Hematopoietic multipotent progenitor cell (in vitro differentiated cells): ENCODE measurements at regions not wholly inside any gene's neighbourhood (a gene's known extent, or its start where the extent isn't known, plus 50 kb on each side); places are given as distances from the start of the nearest gene placed in this dataset.

ENCODE experiments used
- DNase-seq, 3 donors: peaks; one replicate each; pipeline ENCODE4 v3.0.0-alpha.2; 2011 to 2015; ENCODE audit warnings: low read depth in 2 of 3, low spot score in 2 of 3

DNA sequence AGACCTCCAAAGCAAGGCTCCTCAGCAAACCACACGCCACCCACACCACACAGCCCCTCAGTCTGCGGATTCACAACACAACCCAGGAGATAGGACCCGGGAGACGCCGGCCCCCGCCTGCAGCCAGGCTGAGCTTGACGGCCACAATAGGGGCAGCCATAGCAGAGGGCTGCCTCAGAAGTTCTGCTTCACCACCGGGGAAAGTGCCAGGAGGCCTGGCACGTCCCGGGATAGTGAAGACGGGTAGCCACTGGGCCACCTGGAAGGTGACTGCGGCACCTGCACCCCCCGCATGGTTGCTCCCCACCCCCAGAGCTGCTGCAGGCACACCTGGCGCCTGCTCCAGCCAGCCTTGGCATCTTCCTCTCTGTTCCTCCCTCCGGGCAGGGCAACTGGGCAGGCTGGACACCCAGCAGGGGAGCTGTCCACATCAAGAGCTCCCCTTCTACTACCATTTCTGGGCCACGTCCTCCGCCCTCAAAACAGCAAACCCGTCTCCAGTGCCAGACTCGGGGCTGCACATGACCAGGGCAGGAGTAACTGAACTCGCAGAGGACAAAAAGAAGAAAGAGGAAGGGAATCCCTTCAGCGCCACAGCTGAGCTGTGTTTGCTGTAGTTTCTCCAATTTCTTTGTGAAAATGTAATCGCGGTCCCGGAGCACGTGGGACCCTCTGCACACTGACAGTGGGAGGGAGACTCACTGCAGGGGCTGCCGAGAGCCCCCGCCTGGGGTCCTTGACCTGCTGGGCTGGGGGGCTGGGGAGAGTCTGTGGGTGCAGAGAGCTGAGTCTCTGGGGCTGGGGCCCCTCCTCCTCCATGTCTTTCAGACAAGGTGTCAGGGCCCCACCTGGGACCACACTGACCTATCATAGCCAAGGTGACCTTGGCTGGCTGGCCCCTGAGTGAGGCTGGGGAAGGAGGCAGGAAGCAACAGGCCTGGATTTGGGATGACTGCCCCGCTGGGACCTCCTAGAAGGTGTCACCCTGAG lies 74.2 kb upstream of the C14orf180 start:
- DNase-seq = no peak

DNA sequence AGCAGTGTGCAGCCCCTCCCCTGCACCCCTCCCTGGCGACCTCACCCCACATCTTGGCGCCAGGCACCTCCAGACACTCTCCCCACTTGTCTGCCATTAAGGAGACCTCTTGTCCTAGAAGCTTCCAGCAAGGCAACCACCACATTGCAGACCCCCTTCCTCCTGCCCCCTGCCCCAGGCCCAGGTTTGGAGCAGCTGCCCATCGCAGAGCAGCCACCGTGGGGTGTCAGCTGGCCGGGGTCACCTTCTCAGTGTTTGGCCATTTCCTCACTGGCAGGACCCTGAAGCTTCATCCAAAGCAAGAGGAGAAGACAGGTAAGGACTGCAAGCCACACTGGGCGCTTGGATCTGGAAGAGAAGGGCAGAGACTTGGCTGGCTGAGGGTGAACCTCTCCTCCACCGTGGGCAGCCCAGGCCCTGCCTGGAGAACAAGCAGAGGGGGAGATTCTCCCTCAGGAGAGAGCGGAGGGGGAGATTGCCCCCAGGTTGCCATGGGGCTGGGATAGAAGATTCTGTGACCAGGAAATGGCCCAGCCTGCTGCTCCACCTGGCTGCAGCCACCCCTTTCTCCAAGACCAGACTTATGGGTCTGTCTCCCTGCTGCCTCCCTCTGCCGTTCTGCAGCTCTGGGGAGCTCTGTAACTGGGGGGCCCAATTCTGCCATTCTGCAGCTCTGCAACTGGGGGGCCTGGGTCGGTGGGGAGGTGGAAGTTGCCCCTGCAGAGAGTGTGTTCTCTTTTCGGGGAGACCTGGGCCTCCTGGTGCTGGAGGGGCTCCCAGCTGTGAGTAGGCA lies 72.9 kb upstream of the C14orf180 start:
- no peak for DNase-seq

DNA sequence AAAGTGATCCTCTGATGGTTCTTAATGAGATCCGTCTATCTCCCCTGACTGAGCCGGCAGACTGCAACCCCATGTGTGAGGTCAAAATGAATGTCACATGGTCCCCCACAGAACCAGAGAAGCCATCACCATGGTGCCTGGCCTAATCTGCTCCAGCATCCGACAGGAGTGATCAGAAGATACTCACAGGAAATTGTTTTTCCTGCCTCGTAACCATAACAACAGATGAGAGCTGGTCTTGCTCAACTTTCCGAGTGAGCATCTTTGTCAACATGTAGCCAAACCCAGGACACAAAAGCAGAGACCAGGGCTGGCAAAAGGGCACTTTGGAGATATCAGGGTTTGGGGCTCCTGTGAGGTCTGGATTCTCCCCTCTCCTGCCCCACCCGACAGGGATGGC lies 72.1 kb upstream of the C14orf180 start:
- no peak for DNase-seq

DNA sequence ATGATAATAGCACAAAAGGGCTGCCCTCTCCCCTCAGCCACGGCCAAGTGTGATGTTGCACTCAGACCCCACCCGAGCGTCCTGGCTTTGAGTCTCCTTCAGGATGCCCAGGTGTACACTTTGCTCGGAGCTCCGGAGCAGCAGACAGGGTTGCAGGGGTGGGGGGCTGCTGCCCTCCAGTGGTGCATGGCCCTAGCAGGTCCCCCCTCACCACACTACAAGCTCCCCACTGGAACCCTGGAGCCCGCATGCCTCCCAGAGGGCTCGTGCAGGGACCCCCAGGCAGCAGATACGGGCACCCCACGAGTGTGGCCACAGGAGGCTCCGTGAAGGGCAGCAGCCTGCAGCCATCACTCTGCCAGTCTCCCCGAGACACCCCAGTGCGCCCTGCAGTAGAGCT lies 69.9 kb upstream of the C14orf180 start:
- DNase-seq = no peak

DNA sequence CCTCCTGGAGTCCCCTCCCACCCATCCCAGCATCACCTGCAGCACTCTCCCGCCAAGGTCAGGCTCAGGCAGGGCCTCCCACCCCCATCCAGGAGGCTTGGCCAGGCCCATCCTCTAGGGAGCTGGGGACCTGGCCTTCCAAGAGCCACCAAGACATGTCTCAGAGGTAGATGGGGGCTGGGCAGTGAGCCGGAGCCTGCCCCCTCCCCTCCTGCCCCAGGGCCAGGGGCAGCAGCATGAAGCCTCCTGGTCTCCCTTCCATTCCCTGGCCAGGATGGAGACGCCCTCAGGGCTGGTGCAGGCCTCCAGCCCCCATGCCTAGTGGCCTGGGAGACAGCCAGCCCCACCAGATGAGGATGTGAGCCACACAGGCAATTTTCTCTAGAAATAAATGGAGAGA lies 69.3 kb upstream of the C14orf180 start:
- no peak for DNase-seq

DNA sequence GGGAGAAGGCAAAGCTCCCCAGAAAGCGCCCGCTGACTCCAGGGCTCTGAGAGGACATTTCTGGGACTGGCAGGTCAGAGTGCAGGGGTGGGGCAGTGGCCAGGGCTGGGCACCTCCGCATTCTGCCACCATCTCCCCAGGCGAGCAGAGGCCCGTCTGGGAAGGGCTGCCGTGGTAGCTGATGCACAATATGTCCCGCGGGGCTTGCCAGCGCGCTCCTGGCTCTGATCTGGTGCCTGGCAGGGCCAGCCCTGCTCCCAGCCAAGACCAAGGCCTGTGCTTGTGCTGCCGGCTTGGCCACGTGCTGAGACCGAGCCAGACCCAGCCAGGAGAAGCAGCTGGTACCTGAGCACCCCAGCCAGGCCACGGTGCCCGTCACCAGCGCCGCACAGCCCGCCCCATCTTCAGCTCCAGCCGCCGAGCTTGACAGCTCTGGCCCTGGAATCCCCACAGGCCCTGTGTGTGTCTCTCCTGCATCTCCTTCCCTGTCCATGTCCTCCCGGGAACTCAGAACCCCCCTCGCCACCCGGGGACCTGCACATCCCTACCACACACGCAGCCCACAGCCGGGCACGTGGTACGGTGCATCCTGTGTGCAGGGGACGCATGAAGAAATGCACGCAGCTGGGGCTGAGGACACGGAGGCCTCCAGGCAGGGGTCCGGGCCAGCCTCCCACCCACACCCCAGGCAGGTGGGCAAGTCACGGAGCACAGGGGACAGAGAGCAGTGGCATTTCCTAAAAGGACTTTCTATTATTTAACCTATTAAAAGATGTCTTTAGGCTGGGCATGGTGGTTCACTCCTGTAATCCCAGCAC lies 68.6 kb upstream of the C14orf180 start:
- no peak for DNase-seq

DNA sequence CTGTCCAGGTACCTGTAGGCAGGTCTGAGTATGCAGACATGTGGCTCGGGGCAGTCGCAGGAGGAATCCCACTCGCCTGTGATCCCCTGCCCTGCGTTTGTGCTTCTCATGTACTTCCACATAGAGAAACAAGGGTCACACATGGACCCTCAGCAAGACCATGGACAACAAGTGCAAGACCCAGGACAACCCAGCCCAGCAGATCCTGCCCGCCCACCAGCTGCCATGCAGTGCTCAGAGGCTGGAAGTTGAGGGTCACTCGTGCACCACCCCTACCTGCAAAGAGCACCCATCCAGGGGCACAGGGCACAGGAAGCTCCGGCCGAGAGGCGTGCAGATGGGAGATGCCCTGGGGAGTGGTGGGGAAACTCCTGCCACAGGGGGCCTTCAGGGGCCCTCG lies 67.5 kb upstream of the C14orf180 start:
- DNase-seq = no peak

DNA sequence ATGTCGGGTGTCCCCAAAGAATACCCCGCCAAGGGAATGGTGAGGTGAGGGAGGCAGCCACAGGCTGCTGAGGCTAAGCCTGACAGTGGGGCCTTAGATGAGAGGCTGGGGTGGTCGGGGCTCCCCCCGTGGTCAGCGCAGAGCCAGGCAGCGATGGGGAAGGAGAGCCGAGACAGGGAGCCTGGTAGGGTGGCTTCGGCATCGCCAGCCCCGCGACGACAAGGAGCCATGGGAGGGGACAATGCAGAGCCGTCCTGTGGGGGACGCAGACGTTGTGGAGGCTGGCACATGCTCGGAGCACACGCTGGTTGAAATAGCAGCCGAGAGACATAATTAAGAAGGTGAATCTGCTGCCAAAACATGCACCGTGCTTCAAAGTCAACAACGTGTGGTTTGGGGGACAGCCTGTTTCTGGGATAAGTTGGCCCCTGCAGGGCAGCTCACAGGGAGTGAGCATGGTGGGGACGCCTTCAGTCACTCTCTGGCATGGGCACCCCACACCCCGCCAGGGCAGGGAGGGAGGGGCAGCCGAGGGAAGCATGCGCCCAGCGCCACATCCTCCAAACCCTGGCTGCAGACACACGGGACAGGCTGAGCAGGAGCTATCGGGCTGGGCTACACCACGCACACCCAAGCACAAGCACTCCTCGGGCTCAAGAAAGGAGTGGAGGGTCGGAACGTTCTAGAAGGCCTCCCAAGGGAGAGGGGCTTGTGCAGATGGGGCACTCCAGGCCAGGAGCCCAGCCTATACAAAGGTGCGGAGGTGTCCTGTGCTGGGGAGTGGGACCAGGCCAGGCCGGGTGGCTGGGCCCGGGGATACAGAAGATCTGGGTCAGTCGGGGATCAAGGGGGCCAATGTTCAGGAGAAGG lies 66.6 kb upstream of the C14orf180 start:
- no peak for DNase-seq

DNA sequence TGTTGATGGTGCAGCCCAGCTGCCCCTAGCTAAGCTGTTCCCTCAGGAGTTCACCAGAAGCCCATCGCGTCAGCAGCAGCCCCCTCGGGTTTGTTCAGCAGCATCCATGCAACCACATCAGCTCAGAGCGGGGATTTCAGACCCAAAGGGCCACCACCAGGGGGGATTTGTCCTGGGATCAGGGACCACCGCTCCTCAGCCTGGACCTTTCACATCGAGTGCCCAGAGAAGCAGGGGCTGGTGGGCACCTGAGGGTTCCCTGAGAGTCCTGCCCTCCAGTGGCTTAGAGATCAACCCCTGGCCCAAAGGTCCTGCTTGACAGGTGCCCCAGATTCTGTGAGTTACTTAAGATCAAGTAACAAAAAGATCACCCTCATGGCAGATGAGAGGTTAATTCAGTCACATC lies 65.9 kb upstream of the C14orf180 start:
- no peak for DNase-seq

DNA sequence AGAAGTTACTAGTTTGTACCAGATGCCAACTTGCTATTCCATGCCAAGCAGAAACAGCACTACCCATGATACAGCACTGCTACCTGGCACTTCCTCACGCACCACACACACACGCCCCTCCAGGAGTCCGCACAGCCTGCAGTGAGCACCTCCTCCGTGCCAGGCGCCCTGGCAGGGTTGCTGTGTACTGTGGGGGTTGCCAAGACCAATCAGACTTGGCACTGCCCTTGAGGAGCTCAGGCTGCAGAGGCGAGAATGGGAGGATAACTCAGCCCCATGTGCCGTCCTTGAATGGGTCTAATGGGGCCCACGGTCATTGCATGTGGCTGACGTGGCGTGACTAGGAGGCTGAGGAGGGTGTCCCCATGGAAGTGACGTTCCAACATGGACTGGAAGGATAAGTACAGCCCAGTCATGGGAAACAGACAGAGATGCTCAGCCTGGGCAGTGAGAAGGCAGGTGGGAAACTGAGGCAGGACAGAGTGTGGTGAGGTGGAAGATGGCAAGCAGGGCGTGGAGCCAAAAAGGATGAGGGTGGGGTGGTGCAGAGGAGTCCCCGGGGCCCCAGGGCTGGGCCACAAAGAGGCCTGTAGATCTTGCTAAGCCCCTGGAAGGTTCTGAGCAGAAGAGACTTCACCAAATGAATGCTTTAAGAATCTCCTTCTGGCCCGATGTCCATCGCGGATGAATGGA lies 65.3 kb upstream of the C14orf180 start:
- no peak for DNase-seq

DNA sequence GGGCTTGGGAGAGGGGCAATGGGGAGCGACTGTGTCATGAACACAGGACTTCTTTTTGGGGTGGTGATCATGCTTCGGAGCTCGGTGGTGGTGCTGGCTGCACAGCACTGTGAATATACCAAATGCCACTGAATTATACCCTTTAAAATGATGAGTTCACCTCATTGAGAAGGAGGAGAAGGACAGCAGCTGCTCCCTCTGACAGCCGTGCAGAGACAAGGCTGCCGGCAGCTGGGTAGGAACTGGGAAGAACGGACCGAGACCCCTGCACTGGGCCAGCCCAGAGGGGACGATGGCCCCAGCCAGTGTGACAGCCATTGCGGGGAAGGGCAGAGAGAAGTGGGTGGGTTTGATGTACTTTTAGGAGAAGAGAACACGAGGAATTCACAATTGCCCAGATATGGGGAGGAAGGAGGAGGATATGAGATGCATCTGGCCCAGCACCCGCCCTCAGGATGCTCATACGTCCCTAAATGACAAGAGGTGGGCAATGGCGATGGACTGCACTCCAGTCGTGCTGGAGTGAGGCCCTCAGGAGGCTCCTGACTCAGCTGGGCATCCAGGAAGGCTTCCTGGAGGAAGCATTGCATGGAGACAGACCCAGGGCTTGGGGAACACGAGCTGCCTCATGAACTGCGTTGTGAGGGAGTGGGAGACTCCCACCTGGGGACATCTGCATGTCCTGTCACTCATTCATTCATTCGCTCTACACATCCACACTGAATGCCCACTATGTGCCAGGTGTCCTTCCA lies 64.3 kb upstream of the C14orf180 start:
- no peak for DNase-seq

DNA sequence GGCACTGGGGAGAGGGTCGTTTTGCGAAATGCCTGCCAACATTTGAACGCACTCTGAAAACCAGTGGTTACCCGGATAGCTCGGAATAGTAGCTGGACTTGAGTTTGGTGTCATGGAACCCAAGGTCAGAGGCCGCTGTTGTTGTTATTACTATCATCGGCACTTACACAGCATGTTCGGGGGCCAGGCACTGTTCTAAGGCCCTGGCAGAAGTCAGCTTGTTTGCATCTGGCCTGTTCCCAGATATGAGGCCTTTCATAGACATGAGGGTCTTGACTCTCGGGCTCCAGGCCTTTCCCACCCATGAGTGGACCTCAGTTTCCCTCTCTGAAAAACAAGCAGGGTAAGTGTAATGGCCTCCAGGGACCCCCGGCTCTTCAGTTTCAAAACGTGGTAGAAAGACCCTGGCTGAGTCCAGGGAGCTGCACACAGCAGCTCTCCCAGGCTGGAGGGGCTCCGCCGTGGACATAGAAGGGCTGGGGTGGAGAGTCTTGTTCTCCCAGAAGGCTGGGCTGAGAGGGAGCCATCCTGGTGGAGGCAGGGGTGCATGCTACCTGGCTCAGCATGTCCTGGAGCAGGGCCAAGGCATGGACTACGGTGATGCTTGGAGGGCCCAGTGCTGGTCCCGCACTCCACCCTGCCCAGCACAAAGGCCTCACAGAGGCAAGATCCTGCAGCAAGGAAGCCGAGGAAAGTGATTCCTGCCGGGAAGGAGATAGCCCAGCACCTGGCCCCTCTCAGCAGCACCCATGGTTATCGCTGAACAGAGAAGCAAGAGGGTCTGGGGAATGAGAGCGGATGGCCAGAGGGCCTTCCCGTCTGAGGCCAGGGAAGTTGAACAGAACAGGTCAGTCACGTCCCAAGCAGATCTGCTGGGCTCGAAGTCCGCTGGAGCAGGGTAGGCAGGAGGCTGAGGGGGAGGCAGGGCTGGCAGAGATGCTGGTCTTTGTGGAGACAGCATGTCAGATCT lies 63.5 kb upstream of the C14orf180 start:
- no peak for DNase-seq

DNA sequence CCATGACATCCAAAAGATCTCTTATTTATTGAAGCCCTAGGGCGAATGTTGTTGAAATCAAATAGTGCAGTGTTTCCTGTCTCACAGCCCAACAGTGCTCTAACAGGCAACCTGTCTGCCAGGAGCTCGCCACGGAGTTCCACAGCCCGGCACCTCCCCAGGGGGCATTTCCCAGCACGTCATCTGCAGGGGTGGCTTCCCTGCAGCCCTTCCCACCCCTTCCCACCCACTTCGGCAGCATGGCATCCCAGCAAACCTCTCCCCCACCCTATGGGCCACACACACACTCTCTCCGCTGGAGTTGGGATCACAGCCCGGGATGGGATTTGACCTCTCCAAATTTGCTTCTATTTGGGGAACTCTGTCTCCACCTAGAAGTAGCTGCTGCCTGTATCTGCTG lies 62.7 kb upstream of the C14orf180 start:
- no peak for DNase-seq

DNA sequence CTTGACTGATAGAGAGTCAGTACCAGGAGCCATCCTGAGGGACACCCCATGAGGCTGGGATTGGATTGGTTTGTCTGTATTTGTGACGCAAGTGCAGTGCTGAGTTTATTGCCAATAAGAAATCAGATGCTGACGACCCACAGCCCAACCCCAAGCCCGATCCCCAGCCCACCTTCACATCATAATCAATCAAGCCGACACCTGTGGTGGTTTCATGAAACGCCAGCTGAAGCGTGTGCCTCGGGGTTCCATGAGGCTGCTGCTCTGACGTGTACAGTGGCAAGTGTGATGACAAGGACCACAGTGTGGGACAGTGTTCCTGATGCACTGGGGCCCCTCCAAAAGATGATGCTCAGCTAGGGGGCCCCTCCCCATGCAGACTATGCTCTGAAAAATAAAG lies 62.1 kb upstream of the C14orf180 start:
- no peak for DNase-seq

DNA sequence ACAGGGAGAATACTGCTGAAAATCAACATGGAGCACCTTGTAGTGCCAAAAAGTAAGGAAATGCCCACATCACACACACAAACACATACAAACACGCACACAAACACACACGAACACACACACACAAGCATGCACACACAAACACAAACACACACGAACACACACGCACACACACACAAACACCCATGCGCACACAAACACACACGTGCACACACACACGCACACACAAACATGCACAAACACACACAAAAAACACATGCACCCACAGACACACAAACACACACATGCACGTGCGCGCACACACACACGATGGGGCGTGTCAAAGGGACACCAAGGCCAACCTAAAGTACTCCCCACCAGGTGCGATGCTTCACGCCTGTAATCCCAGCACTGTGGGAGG lies 61.7 kb upstream of the C14orf180 start:
- DNase-seq = no peak

DNA sequence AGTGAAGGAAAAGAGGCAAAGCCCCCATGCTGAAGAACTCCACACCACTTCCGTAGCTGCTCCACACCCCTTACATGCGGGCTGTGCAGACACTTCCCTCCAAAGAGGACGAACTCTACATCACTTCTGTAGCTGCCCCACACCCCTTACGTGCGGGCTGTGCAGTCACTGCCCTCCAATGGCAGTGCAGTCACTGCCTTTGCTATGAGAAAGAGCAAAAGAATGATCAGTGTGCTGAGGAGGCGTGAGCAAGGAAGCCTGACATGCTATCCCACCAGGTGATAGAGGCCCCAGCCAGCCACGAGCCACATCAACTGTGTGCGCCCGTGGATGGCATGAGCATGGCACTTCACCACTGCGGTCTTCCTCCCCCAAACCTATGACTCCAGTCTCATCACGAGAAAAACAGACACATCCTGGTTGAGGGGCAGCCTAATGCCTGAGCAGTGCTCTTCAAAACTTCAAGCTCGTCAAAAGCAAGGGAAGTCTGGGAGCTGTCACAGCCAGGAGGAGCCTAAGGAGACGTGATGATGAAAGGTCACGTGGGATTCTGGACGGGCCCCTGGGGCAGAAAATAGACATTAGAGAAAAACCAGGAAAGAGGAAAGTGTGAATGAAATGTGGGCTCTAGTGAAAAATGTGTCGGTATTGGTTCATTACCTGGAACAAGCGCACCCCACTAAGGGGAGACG lies 60.8 kb upstream of the C14orf180 start:
- DNase-seq = no peak

DNA sequence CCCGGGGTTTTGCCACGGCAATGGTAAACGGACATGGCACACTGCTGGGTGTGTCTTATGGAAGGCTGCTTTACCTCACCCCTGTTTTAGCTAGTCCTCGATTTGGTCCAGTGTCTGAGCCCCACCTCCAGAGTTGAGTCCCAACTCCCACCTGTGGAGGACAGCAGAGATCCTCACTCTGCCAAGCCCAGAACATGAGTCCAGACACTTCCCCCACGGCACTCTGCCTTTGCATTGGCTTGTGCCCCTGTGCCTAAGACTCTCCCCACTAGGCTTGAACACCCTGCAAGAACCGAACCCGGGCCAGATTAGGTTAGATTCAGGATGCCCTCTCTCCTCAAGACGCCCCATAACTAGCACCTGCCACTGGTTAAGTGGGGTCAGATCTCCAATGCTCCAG lies 59.8 kb upstream of the C14orf180 start:
- DNase-seq = no peak
